ENCODE measurements at regions not wholly inside any gene's neighbourhood (a gene's known extent, or its start where the extent isn't known, plus 50 kb on each side); places are given as distances from the start of the nearest gene placed in this dataset.

GRCh38 chr5:106801554-106801953 lies 869.2 kb downstream of the EFNA5 start:
- TF ChIP-seq EZH2 (IDR thresholded peaks at IDR 0.05; ENCODE audit: borderline replicate concordance, low read depth, low read length, poor library complexity, severe bottlenecking) (no peak), CTCF (conservative IDR thresholded peaks at IDR 0.05; ENCODE audit: low read depth, low read length) (no peak)
- ChIA-PET POLR2A (ENCODE audit: low non-redundant PET) (no interaction called here), CTCF (no interaction called here)
- peak overlapping the region; percentile 2 for H3K27ac ChIP-seq (ENCODE audit: low read depth, low read length, poor library complexity, severe bottlenecking)
- no peaks in the 10 kb centered on the region for H3K27me3 ChIP-seq (replicated peaks; ENCODE audit: insufficient read depth, low read depth, low read length, poor library complexity)
- peaks cover 13% of the 10 kb centered on the region for H3K4me1 ChIP-seq (ENCODE audit: insufficient read depth, low read length, poor library complexity, severe bottlenecking)
- BruUV-seq (replicated peaks) = no TSS peak
- peak; percentile 43 for DNase-seq (ENCODE audit: low spot score)
- intact Hi-C loops (cut with micrococcal nuclease; ENCODE audit: unreplicated experiment) = no loop called here
- no peaks in the 10 kb centered on the region for H3K9me3 ChIP-seq (ENCODE audit: low read depth, low read length, poor library complexity, severe bottlenecking)
- H3K36me3 ChIP-seq (ENCODE audit: insufficient read depth, low read length, poor library complexity, severe bottlenecking) = no peaks in the 10 kb centered on the region
- H3K4me3 ChIP-seq (ENCODE audit: low read depth, low read length, poor library complexity, severe bottlenecking) = no peak overlapping the region

- H3K4me3 ChIP-seq (ENCODE audit: low read depth, low read length, poor library complexity, severe bottlenecking) = no peak overlapping the region
- H3K9me3 ChIP-seq (ENCODE audit: low read depth, low read length, poor library complexity, severe bottlenecking) = no peaks in the 10 kb centered on the region
- no TSS peak for BruUV-seq (replicated peaks)
- no peaks in the 10 kb centered on the region for H3K36me3 ChIP-seq (ENCODE audit: insufficient read depth, low read length, poor library complexity, severe bottlenecking)
- no peaks in the 10 kb centered on the region for H3K27me3 ChIP-seq (replicated peaks; ENCODE audit: insufficient read depth, low read depth, low read length, poor library complexity)
- intact Hi-C loops (cut with micrococcal nuclease; ENCODE audit: unreplicated experiment) = no loop called here
- H3K4me1 ChIP-seq (ENCODE audit: insufficient read depth, low read length, poor library complexity, severe bottlenecking) = peaks cover 13% of the 10 kb centered on the region
- DNase-seq (ENCODE audit: low spot score) = peak; percentile 28
- no peak overlapping the region for H3K27ac ChIP-seq (ENCODE audit: low read depth, low read length, poor library complexity, severe bottlenecking)
- POLR2A ChIA-PET (ENCODE audit: low non-redundant PET) = no interaction called here
- CTCF ChIA-PET = no interaction called here
- TF ChIP-seq EZH2 (IDR thresholded peaks at IDR 0.05; ENCODE audit: borderline replicate concordance, low read depth, low read length, poor library complexity, severe bottlenecking) (no peak), CTCF (conservative IDR thresholded peaks at IDR 0.05; ENCODE audit: low read depth, low read length) (no peak)
These were observed 872.7 kb downstream of the EFNA5 start for GRCh38 chr5:106797996-106798395.

- CTCF ChIA-PET = no interaction called here
- H3K9me3 ChIP-seq (ENCODE audit: low read depth, low read length, poor library complexity, severe bottlenecking) = no peaks in the 10 kb centered on the region
- POLR2A ChIA-PET (ENCODE audit: low non-redundant PET) = no interaction called here
- H3K36me3 ChIP-seq (ENCODE audit: insufficient read depth, low read length, poor library complexity, severe bottlenecking) = no peaks in the 10 kb centered on the region
- H3K4me3 ChIP-seq (ENCODE audit: low read depth, low read length, poor library complexity, severe bottlenecking) = no peak overlapping the region
- H3K27ac ChIP-seq (ENCODE audit: low read depth, low read length, poor library complexity, severe bottlenecking) = no peak overlapping the region
- no peak for DNase-seq (ENCODE audit: low spot score)
- no peaks in the 10 kb centered on the region for H3K27me3 ChIP-seq (replicated peaks; ENCODE audit: insufficient read depth, low read depth, low read length, poor library complexity)
- H3K4me1 ChIP-seq (ENCODE audit: insufficient read depth, low read length, poor library complexity, severe bottlenecking) = peaks cover 6% of the 10 kb centered on the region
- TF ChIP-seq EZH2 (IDR thresholded peaks at IDR 0.05; ENCODE audit: borderline replicate concordance, low read depth, low read length, poor library complexity, severe bottlenecking) = no peak
- TF ChIP-seq CTCF (conservative IDR thresholded peaks at IDR 0.05; ENCODE audit: low read depth, low read length) = no peak
- intact Hi-C loops (cut with micrococcal nuclease; ENCODE audit: unreplicated experiment) = no loop called here
- no TSS peak for BruUV-seq (replicated peaks)
These were observed 874.7 kb downstream of the EFNA5 start for GRCh38 chr5:106796081-106796480.

All from A673 (cell line).